Vagina (tissue), 2 donors: ENCODE measurements at regions not wholly inside any gene's neighbourhood (a gene's known extent, or its start where the extent isn't known, plus 50 kb on each side); places are given as distances from the start of the nearest gene placed in this dataset.

Experiments
- DNase-seq, 2 donors: peaks; one replicate each; pipeline ENCODE4 v3.0.0-alpha.2; 2017; ENCODE audit errors: extremely low spot score in 2 of 2
- H3K27ac ChIP-seq: fragments of 200-600 bp; sonication (generic); one replicate; pipeline ENCODE4 v1.5.1; 2019
- H3K27me3 ChIP-seq: fragments of 200-600 bp; sonication (generic); one replicate; pipeline ENCODE4 v1.5.1; 2019
- H3K36me3 ChIP-seq, 2 donors: fragments of 200-600 bp; sonication (generic); one replicate each; pipeline ENCODE4 v1.5.1; 2017 to 2019
- H3K4me1 ChIP-seq: fragments of 200-600 bp; sonication (generic); one replicate; pipeline ENCODE4 v1.5.1; 2019
- H3K4me3 ChIP-seq, 2 donors: fragments of 200-600 bp; sonication (generic); 1 replicate in 1 of 2; 2 replicates in 1 of 2; pipeline ENCODE4 v1.5.1; 2016 to 2019
- H3K9me3 ChIP-seq: fragments of 200-600 bp; sonication (generic); one replicate; pipeline ENCODE4 v1.5.1; 2019
- CTCF ChIP-seq, 3 experiments: fragments of 450-650 bp in 2 of 3; fragments of 200-600 bp in 1 of 3; sonication (generic) in 1 of 3; IDR thresholded peaks; one replicate each; pipeline ENCODE4 v1.5.1; 2017 to 2019; ENCODE audit warnings: antibody characterized with exemption in 3 of 3, mild to moderate bottlenecking in 2 of 3, moderate library complexity in 2 of 3
- POLR2A ChIP-seq, 2 donors: fragments of 450-650 bp; IDR thresholded peaks; one replicate each; pipeline ENCODE4 v1.6.1; 2017; ENCODE audit warnings: antibody characterized with exemption in 2 of 2, mild to moderate bottlenecking in 2 of 2, moderate library complexity in 2 of 2
- POLR2AphosphoS5 ChIP-seq, 2 donors: sonication (generic); formaldehyde crosslinking; IDR thresholded peaks; one replicate each; pipeline ENCODE4 v1.9.0; 2017; ENCODE audit warnings: antibody characterized with exemption in 2 of 2, mild to moderate bottlenecking in 2 of 2, low read depth in 1 of 2; ENCODE audit not compliant: insufficient read depth in 1 of 2
- intact Hi-C: fragments of 100-400 bp; cut with DNase I; formaldehyde crosslinking; loops from one replicate; pipeline ENCODE4 v1.15.1; 2023

- H3K27me3 ChIP-seq = no peaks in the 10 kb centered on the region
- TF ChIP-seq POLR2A (IDR thresholded peaks at IDR 0.05) (no peak), CTCF (IDR thresholded peaks at IDR 0.05) (no peak), POLR2AphosphoS5 (IDR thresholded peaks at IDR 0.05; ENCODE audit: insufficient read depth in 1 of 2, low read depth in 1 of 2) (no peak)
- H3K27ac ChIP-seq = no peak overlapping the region
- no peaks in the 10 kb centered on the region for H3K36me3 ChIP-seq
- H3K9me3 ChIP-seq = no peaks in the 10 kb centered on the region
- DNase-seq = no peak
- intact Hi-C loops = loop anchor here (10.0 kb wide), 1 partner anchor 47 kb away; no protein-coding TSS in a partner anchor
- H3K4me1 ChIP-seq = peaks cover 6% of the 10 kb centered on the region
- no peak overlapping the region for H3K4me3 ChIP-seq
Measured at GRCh38 chr9:129558063-129558550, 62.8 kb downstream of the C9orf50 start.

- Histone ChIP-seq H3K27me3 (no peaks in the 10 kb centered on the region), H3K9me3 (no peaks in the 10 kb centered on the region), H3K36me3 (no peaks in the 10 kb centered on the region), H3K27ac (no peak overlapping the region), H3K4me1 (peaks cover 6% of the 10 kb centered on the region), H3K4me3 (no peak overlapping the region)
- no peak for DNase-seq
- intact Hi-C loops = loop anchor here (10.0 kb wide), 1 partner anchor 47 kb away; no protein-coding TSS in a partner anchor
- TF ChIP-seq CTCF (IDR thresholded peaks at IDR 0.05) = no peak
- TF ChIP-seq POLR2AphosphoS5 (IDR thresholded peaks at IDR 0.05; ENCODE audit: insufficient read depth in 1 of 2, low read depth in 1 of 2) = no peak
- no peak for TF ChIP-seq POLR2A (IDR thresholded peaks at IDR 0.05)
Measured at GRCh38 chr9:129557192-129558036, 63.5 kb downstream of the C9orf50 start.

- Histone ChIP-seq H3K27ac (no peak overlapping the region), H3K4me1 (peaks cover 1% of the 10 kb centered on the region), H3K4me3 (no peak overlapping the region), H3K36me3 (no peaks in the 10 kb centered on the region), H3K27me3 (no peaks in the 10 kb centered on the region), H3K9me3 (no peaks in the 10 kb centered on the region)
- DNase-seq = no peak
- TF ChIP-seq POLR2A (IDR thresholded peaks at IDR 0.05) = no peak
- TF ChIP-seq CTCF (IDR thresholded peaks at IDR 0.05) = no peak
- intact Hi-C loops = loop anchor here (10.0 kb wide), 1 partner anchor 48 kb away; no protein-coding TSS in a partner anchor
Measured at GRCh38 chr9:129556491-129557191, 64.3 kb downstream of the C9orf50 start.

- no peak for DNase-seq
- Histone ChIP-seq H3K9me3 (no peaks in the 10 kb centered on the region), H3K4me1 (peaks cover 1% of the 10 kb centered on the region), H3K27me3 (no peaks in the 10 kb centered on the region), H3K27ac (no peak overlapping the region), H3K4me3 (no peak overlapping the region), H3K36me3 (no peaks in the 10 kb centered on the region)
- no peak for TF ChIP-seq POLR2A (IDR thresholded peaks at IDR 0.05)
- no peak for TF ChIP-seq POLR2AphosphoS5 (IDR thresholded peaks at IDR 0.05; ENCODE audit: insufficient read depth in 1 of 2, low read depth in 1 of 2)
- no peak for TF ChIP-seq CTCF (IDR thresholded peaks at IDR 0.05)
- intact Hi-C loops = loop anchor here (10.0 kb wide), 1 partner anchor 49 kb away; no protein-coding TSS in a partner anchor
Measured at GRCh38 chr9:129555512-129556215, 65.2 kb downstream of the C9orf50 start.
